Caco-2 (cell line): ENCODE measurements at regions not wholly inside any gene's neighbourhood (a gene's known extent, or its start where the extent isn't known, plus 50 kb on each side); places are given as distances from the start of the nearest gene placed in this dataset.
A peak's percentile ranks its signal among the peaks of the same experiment; 100 is the strongest.

Experiments
- BruUV-seq: library from RNA; stranded (reverse); fragments of 400-500 nt; replicated peaks from 2 replicates; lab custom pipeline; 2021; lab: Mats Ljungman, UMichigan
- CTCF ChIA-PET: fragments of 300-600 bp; sonication (Branson Sonifier 250); formaldehyde crosslinking; loops from one replicate; lab custom pipeline; 2022; ENCODE audit warnings: antibody characterized with exemption; lab: Charles Lee
- POLR2A ChIA-PET: fragments of 300-600 bp; sonication (Branson Sonifier 250); formaldehyde crosslinking; loops from one replicate; lab custom pipeline; 2022; ENCODE audit warnings: antibody characterized with exemption; lab: Charles Lee
- DNase-seq, 2 experiments: peaks; one replicate each; pipeline versions ENCODE4 v3.0.0 to v3.0.0-alpha.2; 2020 to 2022
- H3K27me3 ChIP-seq: replicated peaks from 2 replicates; pipeline ENCODE4 v1.6.0; 2011; ENCODE audit warnings: low read length; ENCODE audit not compliant: control insufficient read depth, insufficient read depth
- H3K36me3 ChIP-seq: 2 replicates; pipeline ENCODE4 v1.5.1; 2011; ENCODE audit warnings: low read length; ENCODE audit not compliant: control insufficient read depth, insufficient read depth
- H3K4me1 ChIP-seq: fragments of 250-450 bp; sonication (Bioruptor Pico); 2 replicates; pipeline ENCODE4 v1.5.1; 2020; ENCODE audit warnings: mild to moderate bottlenecking
- H3K4me3 ChIP-seq: 2 replicates; pipeline ENCODE4 v1.5.1; 2011; ENCODE audit warnings: low read depth, mild to moderate bottlenecking, control low read depth, low read length
- H3K9me3 ChIP-seq: fragments of 250-450 bp; sonication (Bioruptor Pico); 2 replicates; pipeline ENCODE4 v1.5.1; 2020; ENCODE audit warnings: mild to moderate bottlenecking, moderate library complexity
- H3K27ac Mint-ChIP-seq: one replicate; pipeline ENCODE4 v1.8.0; 2022; ENCODE audit warnings: mixed read lengths; ENCODE audit not compliant: unreplicated experiment
- H3K27me3 Mint-ChIP-seq: one replicate; pipeline ENCODE4 v1.8.0; 2022; ENCODE audit warnings: mixed read lengths; ENCODE audit not compliant: insufficient read depth, unreplicated experiment
- H3K36me3 Mint-ChIP-seq: one replicate; pipeline ENCODE4 v1.8.0; 2022; ENCODE audit warnings: mild to moderate bottlenecking, mixed read lengths; ENCODE audit not compliant: insufficient read depth, unreplicated experiment
- H3K4me1 Mint-ChIP-seq: one replicate; pipeline ENCODE4 v1.8.0; 2022; ENCODE audit warnings: low read depth, mixed read lengths; ENCODE audit not compliant: unreplicated experiment
- H3K4me3 Mint-ChIP-seq: one replicate; pipeline ENCODE4 v1.8.0; 2022; ENCODE audit warnings: mild to moderate bottlenecking, moderate library complexity, mixed read lengths; ENCODE audit not compliant: unreplicated experiment
- H3K9me3 Mint-ChIP-seq: one replicate; pipeline ENCODE4 v1.8.0; 2022; ENCODE audit warnings: mixed read lengths; ENCODE audit not compliant: unreplicated experiment
- intact Hi-C: fragments of 100-400 bp; cut with micrococcal nuclease; formaldehyde crosslinking; loops from one replicate; pipeline ENCODE4 v1.10.0; 2022; ENCODE audit not compliant: unreplicated experiment
- TF ChIP-seq, protein P1 (sequence below), 2 experiments: fragments of 200-600 bp in 1 of 2; IDR thresholded peaks; 1 replicate in 1 of 2; 2 replicates in 1 of 2; pipeline versions ENCODE4 v1.5.1 to v1.8.0; 2011 to 2022; ENCODE audit warnings: antibody characterized with exemption in 1 of 2, control low read depth in 1 of 2, inconsistent platforms in 1 of 2, low read depth in 1 of 2, low read length in 1 of 2, mild to moderate bottlenecking in 1 of 2, moderate library complexity in 1 of 2; ENCODE audit not compliant: insufficient read depth in 1 of 2, severe bottlenecking in 1 of 2, unreplicated experiment in 1 of 2

DNA sequence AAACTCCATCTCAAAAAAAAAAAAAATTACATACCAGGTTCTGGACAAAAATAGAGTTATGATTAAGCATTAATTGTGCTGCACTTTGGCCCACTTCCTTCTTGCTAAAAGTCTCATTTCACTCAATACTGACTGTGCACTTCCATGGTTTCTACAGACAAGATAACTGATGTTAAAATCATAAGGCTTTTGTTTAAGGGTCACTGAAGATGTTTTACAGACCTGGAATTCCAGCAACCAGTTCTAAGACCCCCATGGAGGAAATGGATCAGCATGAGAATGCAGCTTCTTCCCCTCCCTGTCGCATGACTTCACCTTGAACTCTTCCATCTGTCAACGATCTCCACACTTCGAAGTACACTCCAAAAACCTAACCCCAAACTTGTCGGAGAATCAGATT, 1191.8 kb upstream of the AUTS2 start:
- H3K4me3 ChIP-seq: no peak overlapping the region
- no TSS peak for BruUV-seq
- H3K36me3 ChIP-seq: no peaks in the 10 kb centered on the region
- TF ChIP-seq, protein P1, sequence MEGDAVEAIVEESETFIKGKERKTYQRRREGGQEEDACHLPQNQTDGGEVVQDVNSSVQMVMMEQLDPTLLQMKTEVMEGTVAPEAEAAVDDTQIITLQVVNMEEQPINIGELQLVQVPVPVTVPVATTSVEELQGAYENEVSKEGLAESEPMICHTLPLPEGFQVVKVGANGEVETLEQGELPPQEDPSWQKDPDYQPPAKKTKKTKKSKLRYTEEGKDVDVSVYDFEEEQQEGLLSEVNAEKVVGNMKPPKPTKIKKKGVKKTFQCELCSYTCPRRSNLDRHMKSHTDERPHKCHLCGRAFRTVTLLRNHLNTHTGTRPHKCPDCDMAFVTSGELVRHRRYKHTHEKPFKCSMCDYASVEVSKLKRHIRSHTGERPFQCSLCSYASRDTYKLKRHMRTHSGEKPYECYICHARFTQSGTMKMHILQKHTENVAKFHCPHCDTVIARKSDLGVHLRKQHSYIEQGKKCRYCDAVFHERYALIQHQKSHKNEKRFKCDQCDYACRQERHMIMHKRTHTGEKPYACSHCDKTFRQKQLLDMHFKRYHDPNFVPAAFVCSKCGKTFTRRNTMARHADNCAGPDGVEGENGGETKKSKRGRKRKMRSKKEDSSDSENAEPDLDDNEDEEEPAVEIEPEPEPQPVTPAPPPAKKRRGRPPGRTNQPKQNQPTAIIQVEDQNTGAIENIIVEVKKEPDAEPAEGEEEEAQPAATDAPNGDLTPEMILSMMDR (IDR thresholded peaks at IDR 0.05; ENCODE audit: insufficient read depth in 1 of 2, low read depth in 1 of 2, low read length in 1 of 2, severe bottlenecking in 1 of 2, unreplicated experiment in 1 of 2): no peak
- ChIA-PET CTCF (no interaction called here), POLR2A (no interaction called here)
- Mint-ChIP-seq H3K27me3 (no peaks in the 10 kb centered on the region), H3K4me1 (no peaks in the 10 kb centered on the region), H3K9me3 (peaks cover 28% of the 10 kb centered on the region), H3K36me3 (no peaks in the 10 kb centered on the region), H3K4me3 (no peak overlapping the region), H3K27ac (no peak overlapping the region)
- no peak for DNase-seq
- no peaks in the 10 kb centered on the region for H3K27me3 ChIP-seq
- 0 out of 2 replicates have a peak, but pooled peaks cover 3% of the 10 kb centered on the region for H3K9me3 ChIP-seq
- no peaks in the 10 kb centered on the region for H3K4me1 ChIP-seq
- intact Hi-C loops: no loop called here

GRCh38 chr7:68407460-68407859, 1190.8 kb upstream of the AUTS2 start:
- Histone ChIP-seq H3K27me3 (no peaks in the 10 kb centered on the region), H3K4me3 (no peak overlapping the region), H3K36me3 (no peaks in the 10 kb centered on the region), H3K4me1 (no peaks in the 10 kb centered on the region), H3K9me3 (0 out of 2 replicates have a peak, but pooled peaks cover 3% of the 10 kb centered on the region)
- H3K4me1 Mint-ChIP-seq: no peaks in the 10 kb centered on the region
- POLR2A ChIA-PET: no interaction called here
- no peak overlapping the region for H3K4me3 Mint-ChIP-seq
- CTCF ChIA-PET: no interaction called here
- H3K27ac Mint-ChIP-seq: no peak overlapping the region
- no TSS peak for BruUV-seq
- peak in 1 of 2 experiments; percentile 3 for DNase-seq
- intact Hi-C loops: no loop called here
- H3K27me3 Mint-ChIP-seq: no peaks in the 10 kb centered on the region
- peaks cover 33% of the 10 kb centered on the region for H3K9me3 Mint-ChIP-seq
- TF ChIP-seq, protein P1 (IDR thresholded peaks at IDR 0.05; ENCODE audit: insufficient read depth in 1 of 2, low read depth in 1 of 2, low read length in 1 of 2, severe bottlenecking in 1 of 2, unreplicated experiment in 1 of 2): no peak
- no peaks in the 10 kb centered on the region for H3K36me3 Mint-ChIP-seq

GRCh38 chr7:68408873-68409272, 1189.4 kb upstream of the AUTS2 start:
- Mint-ChIP-seq H3K27me3 (no peaks in the 10 kb centered on the region), H3K4me3 (no peak overlapping the region), H3K27ac (no peak overlapping the region), H3K4me1 (no peaks in the 10 kb centered on the region), H3K9me3 (peaks cover 35% of the 10 kb centered on the region), H3K36me3 (no peaks in the 10 kb centered on the region)
- TF ChIP-seq, protein P1 (IDR thresholded peaks at IDR 0.05; ENCODE audit: insufficient read depth in 1 of 2, low read depth in 1 of 2, low read length in 1 of 2, severe bottlenecking in 1 of 2, unreplicated experiment in 1 of 2): no peak
- Histone ChIP-seq H3K27me3 (no peaks in the 10 kb centered on the region), H3K9me3 (no peaks in the 10 kb centered on the region), H3K36me3 (no peaks in the 10 kb centered on the region), H3K4me3 (no peak overlapping the region), H3K4me1 (no peaks in the 10 kb centered on the region)
- BruUV-seq: no TSS peak
- intact Hi-C loops: no loop called here
- ChIA-PET POLR2A (no interaction called here), CTCF (no interaction called here)
- DNase-seq: no peak
